IMR-90 (cell line): ENCODE measurements at regions not wholly inside any gene's neighbourhood (a gene's known extent, or its start where the extent isn't known, plus 50 kb on each side); places are given as distances from the start of the nearest gene placed in this dataset.

Experiments
- ATAC-seq: fragments of 200-7000 bp; cut with Tn5 transposase; 2 replicates; pipeline ENCODE4 v1.9.1; 2020; ENCODE audit warnings: low read depth, mild to moderate bottlenecking, moderate library complexity
- BruUV-seq: library from RNA; stranded (reverse); fragments of 400-500 nt; replicated peaks from 2 replicates; lab custom pipeline; 2021; lab: Mats Ljungman, UMichigan
- CTCF ChIA-PET: fragments of 300-600 bp; formaldehyde crosslinking; extraction: SDS; loops from one replicate; lab custom pipeline; 2021; ENCODE audit warnings: antibody characterized with exemption; lab: Yijun Ruan, JAX
- POLR2A ChIA-PET: fragments of 300-600 bp; sonication (Branson Sonifier 250); formaldehyde crosslinking; loops from one replicate; lab custom pipeline; 2022; ENCODE audit warnings: antibody characterized with exemption; ENCODE audit not compliant: unreplicated experiment; lab: Charles Lee
- DNase-seq: peaks from one replicate; pipeline ENCODE4 v3.0.0; 2013
- H2AFZ ChIP-seq: replicated peaks from 2 replicates; pipeline ENCODE3; 2013; ENCODE audit warnings: low read length, mild to moderate bottlenecking; ENCODE audit not compliant: poor library complexity
- H2AK5ac ChIP-seq: 2 replicates; pipeline ENCODE4 v1.6.1; 2013; ENCODE audit warnings: low read depth, low read length, inconsistent platforms
- H2AK9ac ChIP-seq: replicated peaks from 2 replicates; pipeline ENCODE3; 2013; ENCODE audit warnings: mild to moderate bottlenecking, low read depth, low read length, moderate library complexity; ENCODE audit not compliant: poor library complexity
- H2BK120ac ChIP-seq: 2 replicates; pipeline ENCODE4 v1.6.1; 2013; ENCODE audit warnings: low read depth, low read length, inconsistent platforms
- H2BK15ac ChIP-seq: 3 replicates; pipeline ENCODE4 v1.6.1; 2013; ENCODE audit warnings: low read depth, low read length, inconsistent platforms
- H2BK20ac ChIP-seq: 2 replicates; pipeline ENCODE4 v1.6.1; 2013; ENCODE audit warnings: low read depth, mild to moderate bottlenecking, inconsistent platforms, low read length, moderate library complexity
- H2BK5ac ChIP-seq: 2 replicates; pipeline ENCODE4 v1.6.1; 2013; ENCODE audit warnings: mild to moderate bottlenecking, low read depth, low read length, inconsistent platforms; ENCODE audit not compliant: poor library complexity, severe bottlenecking
- H3K14ac ChIP-seq: replicated peaks from 2 replicates; pipeline ENCODE4 v1.6.1; 2013; ENCODE audit warnings: low read depth, low read length, inconsistent platforms
- H3K18ac ChIP-seq: 2 replicates; pipeline ENCODE4 v1.6.1; 2013; ENCODE audit warnings: low read depth, low read length, control low read depth
- H3K23ac ChIP-seq: 2 replicates; pipeline ENCODE4 v1.6.1; 2013; ENCODE audit warnings: low read depth, low read length, inconsistent platforms
- H3K27ac ChIP-seq: 2 replicates; pipeline ENCODE4 v1.5.1; 2013; ENCODE audit warnings: mild to moderate bottlenecking, control low read depth, low read length; ENCODE audit not compliant: insufficient read depth
- H3K27me3 ChIP-seq: 2 replicates; pipeline ENCODE4 v1.6.1; 2013; ENCODE audit warnings: low read length; ENCODE audit not compliant: control insufficient read depth, insufficient read depth
- H3K36me3 ChIP-seq: 2 replicates; pipeline ENCODE4 v1.6.1; 2013; ENCODE audit warnings: low read length, mixed read lengths; ENCODE audit not compliant: control insufficient read depth, insufficient read depth
- H3K4ac ChIP-seq: 2 replicates; pipeline ENCODE4 v1.6.1; 2013; ENCODE audit warnings: low read depth, low read length, inconsistent platforms
- H3K4me1 ChIP-seq: 2 replicates; pipeline ENCODE4 v1.6.1; 2013; ENCODE audit warnings: low read length, mixed read lengths; ENCODE audit not compliant: control insufficient read depth, insufficient read depth
- H3K4me2 ChIP-seq: 2 replicates; pipeline ENCODE4 v1.6.1; 2013; ENCODE audit warnings: low read depth, mild to moderate bottlenecking, control low read depth, low read length, moderate library complexity
- H3K4me3 ChIP-seq: 2 replicates; pipeline ENCODE4 v1.5.1; 2013; ENCODE audit warnings: low read depth, mild to moderate bottlenecking, control low read depth, low read length, moderate library complexity; ENCODE audit not compliant: insufficient read depth
- H3K56ac ChIP-seq: 2 replicates; pipeline ENCODE4 v1.6.1; 2013; ENCODE audit warnings: low read length, inconsistent platforms; ENCODE audit not compliant: insufficient read depth; ENCODE audit errors: extremely low read depth
- H3K79me1 ChIP-seq, 2 experiments: 2 replicates each; pipeline ENCODE4 v1.6.1; 2013; ENCODE audit warnings: low read length in 2 of 2, inconsistent platforms in 1 of 2, low read depth in 1 of 2
- H3K9ac ChIP-seq: 2 replicates; pipeline ENCODE4 v1.6.1; 2013; ENCODE audit warnings: low read depth, low read length, control low read depth
- H3K9me1 ChIP-seq: 2 replicates; pipeline ENCODE4 v1.6.1; 2013; ENCODE audit warnings: low read length, inconsistent platforms; ENCODE audit not compliant: insufficient read depth
- H3K9me3 ChIP-seq: 2 replicates; pipeline ENCODE4 v1.6.1; 2013; ENCODE audit warnings: low read length; ENCODE audit not compliant: control insufficient read depth, insufficient read depth
- H4K20me1 ChIP-seq: 2 replicates; pipeline ENCODE4 v1.6.1; 2013; ENCODE audit warnings: low read length, inconsistent platforms; ENCODE audit not compliant: insufficient read depth
- H4K5ac ChIP-seq: 2 replicates; pipeline ENCODE4 v1.6.1; 2013; ENCODE audit warnings: mild to moderate bottlenecking, low read depth, low read length, control low read depth
- H4K8ac ChIP-seq, 2 experiments: 2 replicates each; pipeline ENCODE4 v1.6.1; 2013; ENCODE audit warnings: low read depth in 2 of 2, low read length in 2 of 2, control low read depth in 1 of 2, inconsistent platforms in 1 of 2
- H4K91ac ChIP-seq: 2 replicates; pipeline ENCODE4 v1.6.1; 2013; ENCODE audit warnings: low read depth, low read length, inconsistent platforms; ENCODE audit not compliant: insufficient read depth
- BHLHE40 ChIP-seq: fragments of 150-350 bp; IDR thresholded peaks from 2 replicates; pipeline ENCODE4 v1.6.1; 2016; ENCODE audit warnings: mild to moderate bottlenecking, low read depth, low read length
- CEBPB ChIP-seq: IDR thresholded peaks from 2 replicates; pipeline ENCODE4 v1.6.1; 2012; ENCODE audit warnings: low read depth, low read length, improper control_type of control experiment
- FOS ChIP-seq: fragments of 150-350 bp; IDR thresholded peaks from 2 replicates; pipeline ENCODE4 v1.6.1; 2016; ENCODE audit warnings: low read depth, low read length
- NFE2L2 ChIP-seq: fragments of 150-350 bp; IDR thresholded peaks from 2 replicates; pipeline ENCODE4 v1.6.1; 2016; ENCODE audit warnings: low read depth, mild to moderate bottlenecking, low read length
- RFX5 ChIP-seq: IDR thresholded peaks from 2 replicates; pipeline ENCODE4 v1.8.0; 2012; ENCODE audit warnings: low read depth, mild to moderate bottlenecking, low read length, moderate library complexity
- WGBS, 2 experiments: methylation state at CpG; one replicate each; pipeline versions ENCODE4 v1.1.5 to v1.1.7; 2013; ENCODE audit warnings: missing lambda C conversion rate in 2 of 2; ENCODE audit not compliant: insufficient read length in 1 of 2; ENCODE audit errors: extremely low coverage in 2 of 2; 5-methylcytosine and 5-hydroxymethylcytosine counted together
- dilution Hi-C: fragments of 300-500 bp; cut with HindIII; formaldehyde crosslinking; loops from one replicate; pipeline ENCODE4 v1.14.3; 2018; ENCODE audit warnings: low sequenced_read_pairs; ENCODE audit not compliant: unreplicated experiment
- in situ Hi-C: fragments of 300-500 bp; cut with MboI; formaldehyde crosslinking; loops from 3 replicates; pipeline ENCODE4 v1.14.3; 2019; ENCODE audit warnings: low sequenced_read_pairs, inconsistent platforms, mixed read lengths
- intact Hi-C: fragments of 100-400 bp; cut with micrococcal nuclease; formaldehyde crosslinking; loops from 2 replicates; pipeline ENCODE4 v1.10.0; 2022
- TF ChIP-seq, protein P1 (sequence below): fragments of 150-350 bp; IDR thresholded peaks from 2 replicates; pipeline ENCODE4 v1.6.1; 2017; ENCODE audit warnings: mild to moderate bottlenecking, antibody characterized with exemption, low read length, low read depth

- CTCF ChIA-PET: no interaction called here
- no peaks in the 10 kb centered on the region for H4K20me1 ChIP-seq
- H2AFZ ChIP-seq: no peak overlapping the region
- H3K36me3 ChIP-seq: no peaks in the 10 kb centered on the region
- no peak overlapping the region for H3K9ac ChIP-seq
- TF ChIP-seq, protein P1, sequence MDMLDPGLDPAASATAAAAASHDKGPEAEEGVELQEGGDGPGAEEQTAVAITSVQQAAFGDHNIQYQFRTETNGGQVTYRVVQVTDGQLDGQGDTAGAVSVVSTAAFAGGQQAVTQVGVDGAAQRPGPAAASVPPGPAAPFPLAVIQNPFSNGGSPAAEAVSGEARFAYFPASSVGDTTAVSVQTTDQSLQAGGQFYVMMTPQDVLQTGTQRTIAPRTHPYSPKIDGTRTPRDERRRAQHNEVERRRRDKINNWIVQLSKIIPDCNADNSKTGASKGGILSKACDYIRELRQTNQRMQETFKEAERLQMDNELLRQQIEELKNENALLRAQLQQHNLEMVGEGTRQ: no peak
- TF ChIP-seq CEBPB: no peak
- no peak for TF ChIP-seq BHLHE40
- TF ChIP-seq NFE2L2: no peak
- TF ChIP-seq FOS: no peak
- TF ChIP-seq RFX5: no peak
- no peak for DNase-seq
- no peaks in the 10 kb centered on the region for H3K9me1 ChIP-seq
- POLR2A ChIA-PET: no interaction called here
- no peaks in the 10 kb centered on the region for H3K79me1 ChIP-seq
- no TSS peak for BruUV-seq
- H2BK5ac ChIP-seq: no peak overlapping the region
- no peak overlapping the region for H4K91ac ChIP-seq
- intact Hi-C loops: no loop called here
- dilution Hi-C loops: no loop called here
- no peak overlapping the region for H3K56ac ChIP-seq
- H3K18ac ChIP-seq: no peak overlapping the region
- H2AK9ac ChIP-seq: no peak overlapping the region
- no peaks in the 10 kb centered on the region for H3K9me3 ChIP-seq
- H3K27me3 ChIP-seq: no peaks in the 10 kb centered on the region
- H3K4me1 ChIP-seq: no peaks in the 10 kb centered on the region
- no peak for ATAC-seq
- H3K27ac ChIP-seq: no peak overlapping the region
- H3K4me2 ChIP-seq: no peak overlapping the region
- in situ Hi-C loops: no loop called here
- H3K4ac ChIP-seq: no peak overlapping the region
- no peak overlapping the region for H3K4me3 ChIP-seq
- no peak overlapping the region for H2BK120ac ChIP-seq
- no peak overlapping the region for H4K5ac ChIP-seq
- H4K8ac ChIP-seq: no peak overlapping the region
- no peak overlapping the region for H2AK5ac ChIP-seq
- no peak overlapping the region for H2BK20ac ChIP-seq
- no CpG with 5 or more reads among the region's 5 CpGs for WGBS, 2 experiments
- H3K23ac ChIP-seq: no peak overlapping the region
- no peak overlapping the region for H2BK15ac ChIP-seq
- no peak overlapping the region for H3K14ac ChIP-seq
Observed at GRCh38 chr10:4020631-4021030, 235.6 kb upstream of the KLF6 start.
